Stomach (tissue), 4 donors: ENCODE measurements at regions not wholly inside any gene's neighbourhood (a gene's known extent, or its start where the extent isn't known, plus 50 kb on each side); places are given as distances from the start of the nearest gene placed in this dataset.

Source experiments
- EP300 ChIP-seq: sonication (generic); formaldehyde crosslinking; IDR thresholded peaks from one replicate; pipeline ENCODE4 v1.6.1; 2017; ENCODE audit warnings: antibody characterized with exemption
- POLR2A ChIP-seq, 4 donors: fragments of 450-650 bp; IDR thresholded peaks; one replicate each; pipeline ENCODE4 v1.6.1; 2016; ENCODE audit warnings: antibody characterized with exemption in 4 of 4, control low read depth in 2 of 4, mild to moderate bottlenecking in 1 of 4, moderate library complexity in 1 of 4
- TF ChIP-seq, protein P1 (sequence below), 7 experiments: fragments of 450-650 bp in 4 of 7; fragments of 200-600 bp in 3 of 7; sonication (generic) in 3 of 7; IDR thresholded peaks; one replicate each; pipeline ENCODE4 v1.5.1; 2016 to 2019; ENCODE audit warnings: antibody characterized with exemption in 7 of 7, control low read depth in 2 of 7, mild to moderate bottlenecking in 1 of 7

DNA sequence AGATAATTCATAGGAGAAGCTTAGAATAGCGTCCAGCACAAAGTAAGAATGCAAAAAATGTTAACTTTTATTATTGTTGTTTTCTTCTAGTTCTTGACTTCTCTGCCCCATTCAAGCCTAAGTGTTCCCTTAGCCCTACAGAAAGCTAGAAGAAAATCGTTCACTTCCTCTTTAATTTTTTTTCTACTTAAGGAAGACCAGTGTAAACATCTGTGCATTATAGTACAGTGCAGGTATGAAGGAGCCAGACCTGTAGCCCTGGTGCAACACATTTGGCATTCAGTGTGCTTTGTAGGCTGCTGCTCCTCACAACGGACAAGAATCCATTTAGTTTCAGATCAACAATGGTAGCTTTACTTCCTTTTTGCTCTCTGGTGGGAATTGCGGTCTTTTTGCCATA is 127.8 kb upstream of the SLC7A14 start:
- no peak for TF ChIP-seq POLR2A (IDR thresholded peaks at IDR 0.05)
- TF ChIP-seq EP300 = no peak
- TF ChIP-seq, protein P1, sequence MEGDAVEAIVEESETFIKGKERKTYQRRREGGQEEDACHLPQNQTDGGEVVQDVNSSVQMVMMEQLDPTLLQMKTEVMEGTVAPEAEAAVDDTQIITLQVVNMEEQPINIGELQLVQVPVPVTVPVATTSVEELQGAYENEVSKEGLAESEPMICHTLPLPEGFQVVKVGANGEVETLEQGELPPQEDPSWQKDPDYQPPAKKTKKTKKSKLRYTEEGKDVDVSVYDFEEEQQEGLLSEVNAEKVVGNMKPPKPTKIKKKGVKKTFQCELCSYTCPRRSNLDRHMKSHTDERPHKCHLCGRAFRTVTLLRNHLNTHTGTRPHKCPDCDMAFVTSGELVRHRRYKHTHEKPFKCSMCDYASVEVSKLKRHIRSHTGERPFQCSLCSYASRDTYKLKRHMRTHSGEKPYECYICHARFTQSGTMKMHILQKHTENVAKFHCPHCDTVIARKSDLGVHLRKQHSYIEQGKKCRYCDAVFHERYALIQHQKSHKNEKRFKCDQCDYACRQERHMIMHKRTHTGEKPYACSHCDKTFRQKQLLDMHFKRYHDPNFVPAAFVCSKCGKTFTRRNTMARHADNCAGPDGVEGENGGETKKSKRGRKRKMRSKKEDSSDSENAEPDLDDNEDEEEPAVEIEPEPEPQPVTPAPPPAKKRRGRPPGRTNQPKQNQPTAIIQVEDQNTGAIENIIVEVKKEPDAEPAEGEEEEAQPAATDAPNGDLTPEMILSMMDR (IDR thresholded peaks at IDR 0.05) = no peak
